Ovary (tissue), 3 donors: ENCODE measurements at regions not wholly inside any gene's neighbourhood (a gene's known extent, or its start where the extent isn't known, plus 50 kb on each side); places are given as distances from the start of the nearest gene placed in this dataset.

Source experiments
- CTCF ChIP-seq, 3 donors: fragments of 450-650 bp in 2 of 3; fragments of 200-600 bp in 1 of 3; IDR thresholded peaks; one replicate each; pipeline versions ENCODE4 v1.5.1 to v1.8.0; 2016 to 2022; ENCODE audit warnings: antibody characterized with exemption in 3 of 3, mild to moderate bottlenecking in 1 of 3
- EP300 ChIP-seq: sonication (generic); formaldehyde crosslinking; IDR thresholded peaks from one replicate; pipeline ENCODE4 v1.6.1; 2017; ENCODE audit warnings: antibody characterized with exemption
- POLR2A ChIP-seq: fragments of 450-650 bp; IDR thresholded peaks from one replicate; pipeline ENCODE4 v1.6.1; 2017; ENCODE audit warnings: antibody characterized with exemption, mild to moderate bottlenecking, moderate library complexity
- donor health status: DM: no; HTN: no; CAD: no.

DNA sequence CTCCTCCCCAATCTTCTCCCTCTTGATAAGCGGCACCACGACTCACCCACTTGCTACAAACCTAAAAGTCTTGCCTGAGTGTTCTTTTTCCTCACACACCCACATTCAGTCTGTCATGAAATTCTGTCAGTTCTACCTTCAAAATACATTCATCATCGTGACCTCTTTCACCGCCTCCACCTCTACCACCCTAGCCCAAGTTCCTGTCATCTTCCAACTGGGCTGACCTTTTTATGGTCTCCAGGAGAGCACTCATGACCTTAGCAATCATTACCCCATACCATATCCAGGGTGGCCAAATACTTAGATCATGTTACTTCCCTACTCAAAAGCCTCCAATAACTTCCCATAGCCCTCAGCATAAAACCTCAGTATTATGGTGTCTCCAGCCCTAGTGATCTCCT, 110.4 kb upstream of the TSC22D1 start:
- TF ChIP-seq CTCF (IDR thresholded peaks at IDR 0.05), result no peak
- TF ChIP-seq POLR2A, result no peak
- TF ChIP-seq EP300, result no peak
